ENCODE measurements at regions not wholly inside any gene's neighbourhood (a gene's known extent, or its start where the extent isn't known, plus 50 kb on each side); places are given as distances from the start of the nearest gene placed in this dataset.

DNA sequence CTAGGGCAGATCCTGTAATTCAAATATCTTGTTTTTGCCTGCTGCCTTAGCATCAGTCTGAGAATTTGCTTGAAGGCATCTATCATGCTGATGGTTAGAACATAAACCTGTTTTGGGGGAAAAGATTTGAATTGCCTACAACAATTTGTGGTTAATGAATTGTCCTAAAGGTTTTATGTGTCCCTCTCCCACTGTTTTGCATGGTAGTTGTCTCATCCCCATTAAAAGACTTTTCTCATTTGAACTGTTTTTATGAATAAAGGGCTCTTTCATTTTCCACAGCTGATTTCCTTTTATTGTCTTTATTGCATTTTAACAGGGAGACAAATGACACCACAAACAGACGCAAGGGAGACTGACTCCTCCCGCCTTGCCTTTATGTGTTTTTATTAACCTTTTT lies 275.6 kb downstream of the PIK3C3 start:
- TF ChIP-seq CTCF (IDR thresholded peaks at IDR 0.05; ENCODE audit: low read depth, low read length, poor library complexity, severe bottlenecking) (no peak), EZH2phosphoT487 (IDR thresholded peaks at IDR 0.05; ENCODE audit: borderline replicate concordance, low read length) (no peak)

Measured in DOHH2 (cell line).